ENCODE measurements at regions not wholly inside any gene's neighbourhood (a gene's known extent, or its start where the extent isn't known, plus 50 kb on each side); places are given as distances from the start of the nearest gene placed in this dataset.

DNA sequence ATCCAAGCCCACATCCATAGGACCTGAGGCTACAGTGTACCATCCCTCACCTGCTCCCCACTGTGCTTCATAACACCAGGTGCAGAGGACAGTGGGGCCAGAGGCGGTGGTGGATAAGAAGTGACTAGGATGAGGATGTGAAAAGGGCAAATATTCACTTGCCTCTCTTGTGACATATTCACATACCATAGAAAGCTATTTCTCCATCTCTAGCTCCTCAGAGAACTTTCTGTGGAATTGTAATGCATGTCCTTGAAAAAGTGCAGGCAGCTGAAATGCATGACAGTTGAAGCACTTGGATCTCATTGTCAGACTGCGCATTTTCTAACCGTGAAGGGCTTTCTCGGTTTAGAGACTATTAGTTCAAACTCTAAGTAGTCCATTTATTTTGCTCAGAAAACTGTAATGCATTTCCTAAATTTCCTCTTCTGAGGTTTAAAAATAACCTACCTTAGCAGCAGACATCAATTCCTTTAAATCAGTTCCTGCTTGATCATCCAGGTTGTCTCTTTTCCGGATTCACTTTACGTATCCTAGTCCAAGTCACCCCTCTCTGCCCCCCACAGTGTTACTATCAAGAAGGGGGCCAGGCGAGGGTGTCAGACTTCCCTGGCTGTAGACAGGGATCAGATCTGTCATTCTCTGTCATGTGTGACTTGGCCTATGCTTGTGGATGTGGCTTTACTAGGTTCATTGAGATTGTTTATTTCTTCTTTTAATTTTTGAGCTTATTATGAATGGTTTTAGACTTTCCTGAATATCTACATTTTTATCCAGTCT lies 984.0 kb upstream of the TMEM132C start:
- Mint-ChIP-seq H3K9me3 (no peaks in the 10 kb centered on the region), H3K36me3 (no peaks in the 10 kb centered on the region), H3K27me3 (ENCODE audit: insufficient read depth, low read depth) (peaks cover 8% of the 10 kb centered on the region), H3K27ac (no peak overlapping the region), H3K4me1 (no peaks in the 10 kb centered on the region), H3K4me3 (no peak overlapping the region)
- H3F3A ChIP-seq (ENCODE audit: low read depth): no peaks in the 10 kb centered on the region
- no peak for DNase-seq (ENCODE audit: low spot score)
- no peak overlapping the region for H3K4me3 ChIP-seq
- no peak for TF ChIP-seq EZH2phosphoT487 (IDR thresholded peaks at IDR 0.05)
- TF ChIP-seq EZH2 (IDR thresholded peaks at IDR 0.05): no peak
- TF ChIP-seq, protein P1, sequence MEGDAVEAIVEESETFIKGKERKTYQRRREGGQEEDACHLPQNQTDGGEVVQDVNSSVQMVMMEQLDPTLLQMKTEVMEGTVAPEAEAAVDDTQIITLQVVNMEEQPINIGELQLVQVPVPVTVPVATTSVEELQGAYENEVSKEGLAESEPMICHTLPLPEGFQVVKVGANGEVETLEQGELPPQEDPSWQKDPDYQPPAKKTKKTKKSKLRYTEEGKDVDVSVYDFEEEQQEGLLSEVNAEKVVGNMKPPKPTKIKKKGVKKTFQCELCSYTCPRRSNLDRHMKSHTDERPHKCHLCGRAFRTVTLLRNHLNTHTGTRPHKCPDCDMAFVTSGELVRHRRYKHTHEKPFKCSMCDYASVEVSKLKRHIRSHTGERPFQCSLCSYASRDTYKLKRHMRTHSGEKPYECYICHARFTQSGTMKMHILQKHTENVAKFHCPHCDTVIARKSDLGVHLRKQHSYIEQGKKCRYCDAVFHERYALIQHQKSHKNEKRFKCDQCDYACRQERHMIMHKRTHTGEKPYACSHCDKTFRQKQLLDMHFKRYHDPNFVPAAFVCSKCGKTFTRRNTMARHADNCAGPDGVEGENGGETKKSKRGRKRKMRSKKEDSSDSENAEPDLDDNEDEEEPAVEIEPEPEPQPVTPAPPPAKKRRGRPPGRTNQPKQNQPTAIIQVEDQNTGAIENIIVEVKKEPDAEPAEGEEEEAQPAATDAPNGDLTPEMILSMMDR (IDR thresholded peaks at IDR 0.05): no peak
- H3K27me3 ChIP-seq: peaks cover 5% of the 10 kb centered on the region
- no peaks in the 10 kb centered on the region for H3K79me2 ChIP-seq (ENCODE audit: low read depth)
- no peak overlapping the region for H2AFZ ChIP-seq (replicated peaks)
- H3K27ac ChIP-seq: no peak overlapping the region
- no peaks in the 10 kb centered on the region for H3K36me3 ChIP-seq
- H4K20me1 ChIP-seq (ENCODE audit: low read depth): no peaks in the 10 kb centered on the region
- H3K9me3 ChIP-seq (ENCODE audit: low read depth): no peaks in the 10 kb centered on the region
- H3K4me1 ChIP-seq: peaks cover 3% of the 10 kb centered on the region
- no peak overlapping the region for H3K9ac ChIP-seq
- H3K4me2 ChIP-seq: no peak overlapping the region

DNA sequence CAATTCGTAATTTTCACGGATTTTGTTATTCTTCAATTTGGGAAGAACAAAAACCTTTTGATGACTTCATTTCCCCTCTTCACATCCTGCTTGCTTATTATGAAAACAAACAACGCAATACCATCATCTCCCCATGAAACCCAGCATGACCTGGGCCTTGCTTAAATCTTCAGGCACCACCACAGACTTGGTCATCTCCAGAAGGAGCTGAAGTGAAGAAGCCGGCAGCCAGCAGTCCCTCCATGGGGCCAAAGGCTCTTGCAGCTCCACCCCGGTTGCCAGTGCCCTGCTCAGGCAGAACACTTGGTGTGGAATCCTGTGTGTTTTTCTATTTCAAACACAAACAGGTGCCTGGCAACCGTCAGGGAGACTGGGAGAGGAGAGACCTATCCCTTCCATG lies 982.9 kb upstream of the TMEM132C start:
- H3K4me3 ChIP-seq: no peak overlapping the region
- no peak overlapping the region for H3K9ac ChIP-seq
- H3K4me2 ChIP-seq: no peak overlapping the region
- Mint-ChIP-seq H3K36me3 (no peaks in the 10 kb centered on the region), H3K4me1 (no peaks in the 10 kb centered on the region), H3K9me3 (no peaks in the 10 kb centered on the region), H3K27ac (no peak overlapping the region), H3K27me3 (ENCODE audit: insufficient read depth, low read depth) (peaks cover 8% of the 10 kb centered on the region), H3K4me3 (no peak overlapping the region)
- H3K4me1 ChIP-seq: peaks cover 3% of the 10 kb centered on the region
- no peaks in the 10 kb centered on the region for H3F3A ChIP-seq (ENCODE audit: low read depth)
- H3K27me3 ChIP-seq: peaks cover 5% of the 10 kb centered on the region
- H3K9me3 ChIP-seq (ENCODE audit: low read depth): no peaks in the 10 kb centered on the region
- no peaks in the 10 kb centered on the region for H3K79me2 ChIP-seq (ENCODE audit: low read depth)
- DNase-seq (ENCODE audit: low spot score): no peak
- no peaks in the 10 kb centered on the region for H4K20me1 ChIP-seq (ENCODE audit: low read depth)
- TF ChIP-seq, protein P1 (IDR thresholded peaks at IDR 0.05): no peak
- TF ChIP-seq EZH2phosphoT487 (IDR thresholded peaks at IDR 0.05) (no peak), EZH2 (IDR thresholded peaks at IDR 0.05) (no peak)
- H2AFZ ChIP-seq (replicated peaks): no peak overlapping the region
- H3K36me3 ChIP-seq: no peaks in the 10 kb centered on the region
- H3K27ac ChIP-seq: no peak overlapping the region

DNA sequence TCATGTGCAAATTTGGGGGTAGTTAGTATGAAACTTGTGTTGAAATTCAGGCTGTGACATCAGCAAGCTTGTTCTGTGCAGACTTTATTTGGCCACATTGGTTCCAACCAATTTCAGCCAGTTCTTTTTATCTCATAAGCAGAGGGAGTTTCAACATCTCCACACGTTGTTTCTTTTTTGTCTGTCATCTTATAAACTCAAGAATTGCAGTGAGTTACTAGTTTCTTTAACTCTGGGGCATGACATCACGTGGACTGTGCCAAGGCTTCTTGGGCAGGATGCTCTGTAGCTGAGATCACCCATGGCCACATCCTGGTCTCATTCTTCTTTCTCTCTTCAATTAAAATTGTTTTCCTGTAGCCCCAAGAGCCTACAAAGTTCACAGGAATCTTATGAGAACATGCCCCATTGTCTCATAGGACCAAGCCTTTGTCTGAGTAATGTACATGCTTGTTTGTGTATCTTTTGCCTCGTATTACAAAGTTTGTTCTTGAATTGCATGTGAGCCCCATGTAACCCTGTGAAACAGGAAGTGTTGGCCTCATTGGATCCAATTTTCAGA lies 982.0 kb upstream of the TMEM132C start:
- Histone ChIP-seq H3K27ac (no peak overlapping the region), H2AFZ (replicated peaks) (no peak overlapping the region), H3K4me3 (no peak overlapping the region), H3K27me3 (peaks cover 5% of the 10 kb centered on the region), H3F3A (ENCODE audit: low read depth) (no peaks in the 10 kb centered on the region), H3K36me3 (no peaks in the 10 kb centered on the region), H3K9me3 (ENCODE audit: low read depth) (no peaks in the 10 kb centered on the region), H3K79me2 (ENCODE audit: low read depth) (no peaks in the 10 kb centered on the region), H3K9ac (no peak overlapping the region), H4K20me1 (ENCODE audit: low read depth) (no peaks in the 10 kb centered on the region), H3K4me2 (no peak overlapping the region), H3K4me1 (no peaks in the 10 kb centered on the region)
- no peak for DNase-seq (ENCODE audit: low spot score)
- H3K4me3 Mint-ChIP-seq: no peak overlapping the region
- no peaks in the 10 kb centered on the region for H3K36me3 Mint-ChIP-seq
- no peaks in the 10 kb centered on the region for H3K9me3 Mint-ChIP-seq
- H3K27ac Mint-ChIP-seq: no peak overlapping the region
- no peak for TF ChIP-seq EZH2phosphoT487 (IDR thresholded peaks at IDR 0.05)
- H3K4me1 Mint-ChIP-seq: no peaks in the 10 kb centered on the region
- H3K27me3 Mint-ChIP-seq (ENCODE audit: insufficient read depth, low read depth): peaks cover 8% of the 10 kb centered on the region

GRCh38 chr12:127286281-127286680 lies 980.7 kb upstream of the TMEM132C start:
- H3K79me2 ChIP-seq (ENCODE audit: low read depth): no peaks in the 10 kb centered on the region
- H2AFZ ChIP-seq (replicated peaks): no peak overlapping the region
- H3K27ac ChIP-seq: no peak overlapping the region
- H3K9me3 ChIP-seq (ENCODE audit: low read depth): no peaks in the 10 kb centered on the region
- no peak overlapping the region for H3K27ac Mint-ChIP-seq
- no peaks in the 10 kb centered on the region for H3K4me1 Mint-ChIP-seq
- H3K4me3 Mint-ChIP-seq: no peak overlapping the region
- H3K36me3 Mint-ChIP-seq: no peaks in the 10 kb centered on the region
- H3K9ac ChIP-seq: no peak overlapping the region
- H3K36me3 ChIP-seq: no peaks in the 10 kb centered on the region
- no peaks in the 10 kb centered on the region for H3K27me3 ChIP-seq
- TF ChIP-seq, protein P1 (IDR thresholded peaks at IDR 0.05): no peak
- TF ChIP-seq EZH2 (IDR thresholded peaks at IDR 0.05): no peak
- no peak for TF ChIP-seq EZH2phosphoT487 (IDR thresholded peaks at IDR 0.05)
- no peaks in the 10 kb centered on the region for H3F3A ChIP-seq (ENCODE audit: low read depth)
- no peaks in the 10 kb centered on the region for H3K4me1 ChIP-seq
- H3K9me3 Mint-ChIP-seq: no peaks in the 10 kb centered on the region
- DNase-seq (ENCODE audit: low spot score): no peak
- H3K4me2 ChIP-seq: no peak overlapping the region
- no peak overlapping the region for H3K4me3 ChIP-seq
- H4K20me1 ChIP-seq (ENCODE audit: low read depth): no peaks in the 10 kb centered on the region
- H3K27me3 Mint-ChIP-seq (ENCODE audit: insufficient read depth, low read depth): peaks cover 2% of the 10 kb centered on the region
